ENCODE measurements at regions not wholly inside any gene's neighbourhood (a gene's known extent, or its start where the extent isn't known, plus 50 kb on each side); places are given as distances from the start of the nearest gene placed in this dataset.
A peak's percentile ranks its signal among the peaks of the same experiment; 100 is the strongest.

GRCh38 chr4:114034189-114034588 is 54.7 kb upstream of the ARSJ start:
- TF ChIP-seq CTCF (IDR thresholded peaks at IDR 0.05; ENCODE audit: low read depth, low read length), result no peak
- DNase-seq (ENCODE audit: extremely low read depth, low read depth), result no peak

- no peak for DNase-seq (ENCODE audit: extremely low read depth, low read depth)
- no peak for TF ChIP-seq CTCF (IDR thresholded peaks at IDR 0.05; ENCODE audit: low read depth, low read length)
These were observed 57.0 kb upstream of the ARSJ start for GRCh38 chr4:114036426-114036825.

GRCh38 chr4:114036864-114037263 is 57.4 kb upstream of the ARSJ start:
- DNase-seq (ENCODE audit: extremely low read depth, low read depth), result no peak
- no peak for TF ChIP-seq CTCF (IDR thresholded peaks at IDR 0.05; ENCODE audit: low read depth, low read length)

- DNase-seq (ENCODE audit: extremely low read depth, low read depth), result no peak
These were observed 58.5 kb upstream of the ARSJ start for GRCh38 chr4:114037988-114038387.

GRCh38 chr4:114038762-114039387 is 59.4 kb upstream of the ARSJ start:
- no peak for TF ChIP-seq CTCF (IDR thresholded peaks at IDR 0.05; ENCODE audit: low read depth, low read length)
- DNase-seq (ENCODE audit: extremely low read depth, low read depth), result peak; percentile 31

More at GRCh38 chr4:114037988-114038387, 58.5 kb upstream of the ARSJ start:
- no peak for TF ChIP-seq CTCF (IDR thresholded peaks at IDR 0.05; ENCODE audit: low read depth, low read length)

- DNase-seq (ENCODE audit: extremely low read depth, low read depth), result no peak
- TF ChIP-seq CTCF (IDR thresholded peaks at IDR 0.05; ENCODE audit: low read depth, low read length), result no peak
These were observed 61.1 kb upstream of the ARSJ start for GRCh38 chr4:114040319-114041116.

GRCh38 chr4:114041117-114041475 is 61.6 kb upstream of the ARSJ start:
- no peak for TF ChIP-seq CTCF (IDR thresholded peaks at IDR 0.05; ENCODE audit: low read depth, low read length)

More at GRCh38 chr4:114041117-114041475, 61.6 kb upstream of the ARSJ start:
- DNase-seq (ENCODE audit: extremely low read depth, low read depth), result no peak
